Mononuclear cell (primary cell): ENCODE measurements at regions not wholly inside any gene's neighbourhood (a gene's known extent, or its start where the extent isn't known, plus 50 kb on each side); places are given as distances from the start of the nearest gene placed in this dataset.

Experiments used
- H3K27me3 ChIP-seq: 2 replicates; pipeline ENCODE4 v1.6.0; 2011; ENCODE audit warnings: low read length, control low read depth; ENCODE audit not compliant: insufficient read depth
- H3K4me1 ChIP-seq: 2 replicates; pipeline ENCODE4 v1.5.1; 2011; ENCODE audit warnings: mild to moderate bottlenecking, low read length, control low read depth; ENCODE audit not compliant: insufficient read depth
- H3K4me3 ChIP-seq: 2 replicates; pipeline ENCODE4 v1.5.1; 2011; ENCODE audit warnings: mild to moderate bottlenecking, low read length, moderate library complexity
- H3K9me3 ChIP-seq: 2 replicates; pipeline ENCODE4 v1.5.1; 2011; ENCODE audit warnings: low read depth, mild to moderate bottlenecking, control low read depth, low read length

DNA sequence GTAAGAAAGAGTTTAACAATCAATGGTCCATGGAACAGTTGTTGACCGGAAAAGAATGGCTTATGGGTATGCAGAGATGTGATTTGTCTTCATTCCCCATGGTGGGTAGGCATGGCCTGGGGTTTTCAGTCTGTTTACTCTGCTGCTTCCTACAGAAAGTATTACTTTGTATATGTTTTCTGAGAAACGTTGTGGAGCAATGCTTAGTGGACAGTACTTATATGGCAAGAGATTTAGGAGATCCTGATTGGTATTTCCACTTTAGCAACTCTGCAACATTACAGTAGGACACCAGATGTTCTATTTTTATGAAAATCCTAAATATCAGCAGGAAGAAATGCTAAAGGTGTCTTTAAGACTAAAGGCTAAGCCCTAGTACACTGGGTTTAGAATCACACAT lies 309.1 kb downstream of the AASDHPPT start:
- Histone ChIP-seq H3K4me3 (no peak overlapping the region), H3K9me3 (no peaks in the 10 kb centered on the region), H3K27me3 (no peaks in the 10 kb centered on the region), H3K4me1 (no peaks in the 10 kb centered on the region)

DNA sequence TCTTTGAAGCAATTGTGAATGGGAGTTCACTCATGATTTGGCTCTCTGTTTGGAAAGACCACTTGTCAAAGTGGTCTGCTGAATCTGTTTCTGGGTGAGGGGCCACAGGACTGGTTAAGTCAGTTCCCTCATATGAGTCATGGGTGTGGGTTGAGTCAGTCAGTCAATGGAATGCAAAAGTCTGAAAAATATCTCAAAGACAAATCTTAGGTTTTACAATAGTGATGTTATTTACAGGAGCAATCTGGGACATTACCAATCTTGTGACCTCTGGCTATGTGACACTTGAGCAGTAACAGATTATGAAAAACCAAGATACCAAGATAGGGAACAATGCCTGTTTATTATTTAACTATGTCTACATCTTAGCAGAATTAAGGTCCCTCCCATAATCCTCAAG lies 311.6 kb downstream of the AASDHPPT start:
- Histone ChIP-seq H3K4me1 (no peaks in the 10 kb centered on the region), H3K27me3 (no peaks in the 10 kb centered on the region), H3K4me3 (no peak overlapping the region), H3K9me3 (no peaks in the 10 kb centered on the region)

DNA sequence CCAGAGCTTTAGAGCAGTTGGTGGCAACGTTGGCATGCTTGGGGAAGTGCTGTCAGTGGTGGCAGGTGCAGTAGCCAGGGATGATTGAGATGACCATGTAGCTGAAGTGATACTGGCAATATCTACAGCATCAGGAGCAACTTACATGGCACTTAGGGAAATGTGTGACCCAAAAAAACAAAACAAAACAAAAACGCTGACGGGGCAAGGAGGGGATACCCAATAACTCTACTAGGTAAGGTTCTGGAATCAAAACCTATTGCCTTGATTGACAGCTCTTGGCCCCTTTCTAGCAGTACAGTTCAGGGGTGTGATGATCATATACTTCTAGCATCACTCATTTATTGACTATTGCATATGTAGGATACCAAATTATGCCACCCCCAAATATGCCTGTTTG lies 312.6 kb downstream of the AASDHPPT start:
- H3K9me3 ChIP-seq, result no peaks in the 10 kb centered on the region
- no peaks in the 10 kb centered on the region for H3K27me3 ChIP-seq
- no peak overlapping the region for H3K4me3 ChIP-seq
- no peaks in the 10 kb centered on the region for H3K4me1 ChIP-seq

DNA sequence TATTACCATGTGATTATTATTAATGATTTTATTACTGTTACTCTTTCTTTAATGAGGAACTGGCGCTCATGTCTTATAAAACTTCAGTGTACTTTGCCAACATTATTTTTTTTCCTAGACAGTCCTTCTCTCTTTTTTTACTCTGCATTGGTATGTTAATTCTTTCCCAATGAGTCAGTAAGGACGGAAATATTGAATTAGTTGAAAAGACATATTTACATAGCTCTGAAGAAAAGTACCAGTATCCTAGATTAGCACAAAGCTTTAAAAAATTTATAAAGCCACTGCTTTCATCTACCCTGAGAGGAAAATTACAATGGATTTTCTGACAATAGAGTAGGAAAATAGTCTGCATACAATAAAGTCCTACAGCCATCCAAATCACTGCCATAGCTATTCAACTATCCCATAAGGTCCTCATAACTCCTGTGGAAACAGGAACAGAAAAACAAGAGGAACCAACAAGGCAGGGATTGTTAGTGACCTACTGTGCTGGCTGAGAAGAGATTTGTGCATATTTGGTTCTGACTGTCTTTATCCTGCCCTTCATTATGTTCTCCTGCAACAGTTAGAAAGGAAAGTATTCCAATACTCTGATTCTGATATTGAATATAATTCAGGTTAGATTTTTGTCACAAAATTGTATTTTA lies 314.4 kb downstream of the AASDHPPT start:
- Histone ChIP-seq H3K27me3 (no peaks in the 10 kb centered on the region), H3K9me3 (no peaks in the 10 kb centered on the region), H3K4me3 (no peak overlapping the region), H3K4me1 (no peaks in the 10 kb centered on the region)

DNA sequence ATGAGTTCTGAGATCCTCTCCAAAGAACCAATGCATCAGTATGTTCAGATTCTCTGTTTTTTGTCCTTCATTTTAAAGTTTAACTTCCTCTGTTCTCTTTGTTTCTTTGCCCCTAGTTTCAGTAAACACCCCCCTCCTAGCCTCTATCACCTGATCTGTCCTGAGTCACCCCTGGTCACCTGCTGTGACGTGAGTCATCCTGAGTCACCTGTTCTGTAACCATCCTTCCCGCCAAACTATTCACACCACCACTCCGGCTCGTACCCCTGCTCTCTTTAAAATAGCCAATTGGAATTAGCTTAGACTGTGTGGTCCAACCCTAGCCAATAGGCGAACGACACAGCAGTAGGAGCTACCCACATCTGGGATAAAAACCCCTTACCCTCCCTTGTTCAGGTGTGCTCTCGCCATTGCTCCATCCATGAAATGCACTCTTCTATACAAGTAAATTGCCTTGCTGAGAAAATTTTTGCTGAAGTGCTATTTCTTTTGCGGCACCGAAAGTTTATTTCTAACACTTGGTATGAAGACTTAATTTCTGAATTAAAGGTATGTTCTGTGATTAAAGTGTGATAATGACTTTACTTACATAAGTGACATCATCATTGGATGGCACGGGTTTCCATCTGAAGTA lies 318.4 kb downstream of the AASDHPPT start:
- H3K27me3 ChIP-seq, result no peaks in the 10 kb centered on the region
- H3K4me1 ChIP-seq, result no peaks in the 10 kb centered on the region
- no peak overlapping the region for H3K4me3 ChIP-seq
- no peaks in the 10 kb centered on the region for H3K9me3 ChIP-seq

DNA sequence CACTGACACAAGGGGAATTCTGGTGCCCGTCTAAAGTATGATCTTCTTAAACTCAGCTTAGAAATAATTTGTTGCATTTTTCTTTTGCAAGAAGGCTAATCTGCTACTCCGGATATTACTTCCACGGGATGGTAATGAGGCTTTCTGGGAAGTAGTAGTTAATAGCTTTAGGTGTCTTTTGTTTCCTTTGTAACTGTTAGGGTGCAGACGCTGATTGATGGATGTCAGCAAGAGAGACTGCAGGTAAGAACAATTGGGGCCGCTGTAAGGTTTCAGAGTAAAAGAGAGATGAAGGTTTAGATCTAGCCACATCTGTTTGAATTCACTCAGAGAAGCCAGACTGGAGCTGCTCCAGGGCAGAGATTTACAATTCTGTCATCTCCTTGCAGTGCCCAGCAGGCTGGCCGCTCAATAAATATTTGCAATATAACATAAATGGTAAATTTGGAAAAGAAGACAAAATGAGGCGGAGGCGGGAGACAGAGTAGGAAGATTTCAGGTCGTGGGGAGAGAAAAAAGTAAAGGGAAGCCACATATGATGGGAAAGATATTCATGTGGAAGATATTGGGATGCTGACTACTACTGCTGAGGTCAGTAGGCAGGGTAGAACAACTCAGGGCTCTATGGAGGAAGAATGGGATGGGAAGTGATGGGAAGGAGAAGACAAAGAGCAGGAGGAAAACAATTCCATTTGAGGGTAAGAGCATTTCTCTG lies 320.5 kb downstream of the AASDHPPT start:
- Histone ChIP-seq H3K4me1 (no peaks in the 10 kb centered on the region), H3K9me3 (no peaks in the 10 kb centered on the region), H3K4me3 (no peak overlapping the region), H3K27me3 (no peaks in the 10 kb centered on the region)

DNA sequence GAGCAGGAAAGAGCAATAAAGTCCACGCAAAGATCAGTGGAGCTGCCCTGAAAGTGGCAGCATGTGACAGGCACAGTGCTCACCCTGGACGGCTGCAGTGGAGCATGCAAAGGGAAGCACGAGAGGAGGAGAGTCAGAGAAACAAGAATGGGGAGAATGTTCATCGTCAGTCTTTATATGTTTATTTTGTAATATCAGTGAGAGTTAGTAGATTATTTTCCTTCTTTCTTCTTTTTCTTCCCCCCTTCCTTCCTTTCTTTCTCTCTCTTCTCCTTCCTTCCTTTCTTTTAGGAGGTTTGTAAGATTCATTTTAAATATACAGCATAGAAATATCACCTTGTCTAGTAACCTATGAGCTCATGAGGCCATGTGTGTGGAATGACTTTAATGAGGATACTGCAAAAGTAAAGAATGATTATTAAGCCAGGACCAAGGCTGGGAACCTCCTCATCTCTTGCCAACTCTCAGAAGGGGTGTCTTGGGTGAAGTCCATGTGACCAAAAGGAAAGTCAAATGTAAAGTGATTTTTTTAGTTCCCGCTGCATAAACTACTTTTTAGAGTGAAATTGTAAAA lies 321.1 kb downstream of the AASDHPPT start:
- Histone ChIP-seq H3K4me3 (no peak overlapping the region), H3K4me1 (no peaks in the 10 kb centered on the region), H3K27me3 (no peaks in the 10 kb centered on the region), H3K9me3 (no peaks in the 10 kb centered on the region)

DNA sequence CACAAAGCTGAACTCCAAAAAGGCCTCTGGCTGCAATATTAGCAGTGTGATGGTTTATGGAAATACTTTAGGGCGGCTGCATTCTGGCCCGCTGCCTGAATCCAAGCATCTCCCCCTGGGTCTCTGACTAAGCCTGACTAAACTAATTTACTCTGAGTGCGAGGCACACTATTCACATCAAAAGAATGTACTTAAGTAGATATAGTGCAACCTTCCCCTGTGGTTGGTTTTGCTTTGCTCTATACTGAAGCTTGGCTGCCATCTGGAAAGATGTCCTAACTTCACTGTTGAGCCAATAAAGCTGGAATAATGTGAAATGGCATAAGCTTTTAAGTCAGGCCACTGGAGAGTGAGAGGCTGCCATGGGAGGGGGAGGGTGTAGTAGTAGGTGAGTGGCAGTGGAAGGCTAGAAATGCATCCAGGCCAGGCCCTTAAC lies 321.6 kb downstream of the AASDHPPT start:
- Histone ChIP-seq H3K27me3 (no peaks in the 10 kb centered on the region), H3K4me3 (no peak overlapping the region), H3K9me3 (no peaks in the 10 kb centered on the region), H3K4me1 (no peaks in the 10 kb centered on the region)

DNA sequence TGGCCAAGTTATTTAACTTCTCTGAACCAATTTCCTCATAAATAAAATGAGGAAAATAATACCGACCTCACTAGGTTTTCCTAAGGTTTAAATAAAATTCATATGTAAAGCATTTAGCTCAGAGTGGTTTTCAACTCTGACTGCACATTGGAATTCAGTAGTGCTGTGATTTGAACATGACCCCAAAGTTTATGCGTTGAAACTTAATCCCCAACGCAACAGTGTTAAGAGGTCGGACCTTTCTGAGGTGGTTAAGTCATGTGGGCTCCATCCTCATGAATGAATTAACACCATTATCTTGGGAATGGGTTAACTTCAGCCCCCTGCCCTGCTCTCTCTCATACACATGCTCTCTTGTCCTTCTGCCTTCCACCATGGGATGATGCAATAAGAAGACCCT lies 322.2 kb downstream of the AASDHPPT start:
- no peaks in the 10 kb centered on the region for H3K9me3 ChIP-seq
- H3K4me3 ChIP-seq, result no peak overlapping the region
- no peaks in the 10 kb centered on the region for H3K4me1 ChIP-seq
- H3K27me3 ChIP-seq, result no peaks in the 10 kb centered on the region

DNA sequence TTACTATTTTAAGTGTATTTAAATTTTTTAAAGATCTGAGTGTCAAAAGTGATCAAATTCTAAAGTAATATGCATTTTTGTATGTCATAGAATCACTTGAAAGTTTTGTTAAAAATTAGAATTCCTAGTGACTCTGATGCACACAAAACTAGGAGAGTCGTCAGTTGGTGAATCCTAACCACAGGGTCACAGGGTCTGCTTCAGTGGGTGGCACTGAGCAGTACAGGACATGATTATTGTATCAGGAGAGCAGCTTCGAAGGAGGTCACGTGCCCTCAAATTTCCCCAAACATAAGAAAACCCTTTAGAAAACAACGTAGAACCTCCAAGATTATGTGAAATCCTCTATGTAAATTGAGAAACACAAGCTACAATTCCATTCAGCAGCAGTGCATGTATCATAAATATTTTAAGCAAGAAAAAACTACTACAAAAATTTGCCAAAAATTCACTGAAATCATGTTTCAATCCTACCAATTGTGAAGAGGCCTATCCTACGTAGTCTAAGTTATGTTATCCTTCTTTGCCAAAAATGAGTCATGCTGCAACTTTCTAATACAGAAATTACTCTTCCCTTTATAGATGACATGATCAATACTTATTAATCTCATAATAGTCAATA lies 323.6 kb downstream of the AASDHPPT start:
- Histone ChIP-seq H3K9me3 (no peaks in the 10 kb centered on the region), H3K4me1 (no peaks in the 10 kb centered on the region), H3K27me3 (no peaks in the 10 kb centered on the region), H3K4me3 (no peak overlapping the region)

DNA sequence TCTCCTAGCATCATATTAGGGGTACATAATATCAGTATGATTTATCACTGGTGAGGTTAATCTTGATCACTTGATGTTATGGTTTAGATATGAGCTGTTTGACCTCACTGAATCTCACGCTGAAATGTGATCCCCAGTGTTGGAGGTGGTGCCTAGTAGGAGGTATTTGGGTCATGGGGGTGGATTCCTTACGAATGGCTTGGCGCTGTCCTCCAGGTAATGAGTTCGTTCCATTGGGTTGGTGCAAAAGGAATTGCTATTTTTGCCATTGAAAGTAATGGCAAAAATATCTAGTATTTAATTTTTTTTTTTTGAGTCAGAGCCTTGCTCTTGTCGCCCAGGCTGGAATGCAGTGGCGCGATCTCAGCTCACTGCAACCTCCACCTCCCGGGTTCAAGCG lies 326.3 kb downstream of the AASDHPPT start:
- no peaks in the 10 kb centered on the region for H3K27me3 ChIP-seq
- H3K4me3 ChIP-seq, result no peak overlapping the region
- no peaks in the 10 kb centered on the region for H3K9me3 ChIP-seq
- H3K4me1 ChIP-seq, result no peaks in the 10 kb centered on the region

DNA sequence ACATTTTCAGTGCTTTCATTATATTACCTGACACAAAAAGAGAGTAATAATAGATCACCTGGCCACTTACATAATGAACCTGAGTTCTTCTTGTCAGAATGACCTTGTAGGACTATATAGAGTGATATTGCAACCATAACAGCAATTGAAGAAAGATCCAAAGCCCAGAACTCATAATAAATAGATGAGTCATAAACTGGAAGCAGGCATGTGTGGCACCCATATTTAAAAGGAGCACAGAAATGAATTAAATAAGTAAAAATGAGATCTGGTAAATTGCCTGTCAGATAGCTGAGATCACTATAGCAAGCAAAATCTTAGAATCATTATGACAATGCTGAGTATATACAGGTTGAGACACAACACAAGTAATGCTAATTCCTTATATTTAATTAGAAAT lies 331.8 kb downstream of the AASDHPPT start:
- Histone ChIP-seq H3K27me3 (no peaks in the 10 kb centered on the region), H3K9me3 (no peaks in the 10 kb centered on the region), H3K4me1 (no peaks in the 10 kb centered on the region), H3K4me3 (no peak overlapping the region)

DNA sequence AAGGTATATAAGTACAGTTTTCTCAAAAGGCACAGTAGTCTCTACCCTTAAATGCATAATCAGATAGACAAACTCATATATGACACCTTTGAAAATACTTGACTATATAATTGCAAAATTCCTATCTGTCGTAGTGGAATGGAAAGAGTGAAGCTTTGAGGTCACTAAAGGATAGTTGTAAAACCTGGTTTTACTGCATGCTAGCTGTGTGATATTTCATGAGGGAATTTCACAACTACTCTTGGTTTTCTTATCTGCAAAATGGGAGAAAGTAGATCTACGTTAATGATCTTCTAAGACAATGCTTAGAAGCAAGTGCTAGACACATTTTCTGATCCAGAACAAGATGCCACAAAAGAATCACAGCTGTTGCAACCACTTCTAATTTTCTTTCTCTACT lies 332.2 kb downstream of the AASDHPPT start:
- Histone ChIP-seq H3K4me1 (no peaks in the 10 kb centered on the region), H3K9me3 (no peaks in the 10 kb centered on the region), H3K27me3 (no peaks in the 10 kb centered on the region)

DNA sequence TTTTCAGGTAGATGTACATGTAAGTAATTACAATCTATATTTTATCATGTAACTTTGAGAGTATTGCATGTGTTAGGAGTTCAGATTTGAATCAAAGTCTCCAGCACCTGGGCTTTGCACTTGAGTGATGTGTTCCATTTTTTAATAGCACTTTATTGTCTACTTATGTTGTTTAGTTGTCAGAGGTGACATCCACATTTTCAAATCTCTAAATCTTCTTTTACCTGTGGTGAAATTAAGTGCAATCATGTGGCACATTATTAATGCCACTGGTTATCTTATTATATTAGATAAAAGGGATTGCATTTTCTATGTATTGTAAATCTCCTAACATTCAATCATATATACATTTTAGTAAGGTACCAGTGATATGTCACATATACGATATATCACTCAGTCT lies 333.4 kb downstream of the AASDHPPT start:
- no peaks in the 10 kb centered on the region for H3K27me3 ChIP-seq
- no peaks in the 10 kb centered on the region for H3K4me1 ChIP-seq
- no peak overlapping the region for H3K4me3 ChIP-seq
- H3K9me3 ChIP-seq, result no peaks in the 10 kb centered on the region

More for the DNA sequence above, 332.2 kb downstream of the AASDHPPT start:
- no peak overlapping the region for H3K4me3 ChIP-seq

DNA sequence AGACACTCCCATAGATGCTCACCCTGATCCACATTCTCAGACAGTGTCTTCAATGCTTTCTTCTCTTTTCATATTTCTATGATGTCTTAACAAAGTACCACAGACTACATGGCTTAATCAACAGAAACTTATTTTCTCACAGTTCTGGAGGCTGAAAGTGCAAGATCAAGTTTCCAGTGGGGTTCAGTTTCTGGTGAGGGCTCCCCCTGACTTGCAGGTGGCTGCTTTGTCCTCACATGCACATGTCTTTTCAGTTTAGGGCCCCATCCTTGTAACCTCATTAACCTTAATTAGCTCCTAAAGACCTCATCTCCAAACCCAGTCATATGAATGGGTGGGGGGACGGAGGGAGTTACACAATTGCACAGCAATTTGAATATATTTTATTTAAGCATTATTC lies 335.8 kb downstream of the AASDHPPT start:
- H3K4me1 ChIP-seq, result no peaks in the 10 kb centered on the region
- no peaks in the 10 kb centered on the region for H3K9me3 ChIP-seq
- no peak overlapping the region for H3K4me3 ChIP-seq
- no peaks in the 10 kb centered on the region for H3K27me3 ChIP-seq
